M059J (cell line): ENCODE measurements at regions not wholly inside any gene's neighbourhood (a gene's known extent, or its start where the extent isn't known, plus 50 kb on each side); places are given as distances from the start of the nearest gene placed in this dataset.
"Not testable (repeated sequence)": the region's sequence is repeated elsewhere in the genome, so short reads cannot be mapped to it uniquely, and the experiment has no call there.

Source experiments
- DNase-seq: peaks from one replicate; pipeline ENCODE4 v3.0.0-alpha.2; 2012; ENCODE audit warnings: low read depth

DNA sequence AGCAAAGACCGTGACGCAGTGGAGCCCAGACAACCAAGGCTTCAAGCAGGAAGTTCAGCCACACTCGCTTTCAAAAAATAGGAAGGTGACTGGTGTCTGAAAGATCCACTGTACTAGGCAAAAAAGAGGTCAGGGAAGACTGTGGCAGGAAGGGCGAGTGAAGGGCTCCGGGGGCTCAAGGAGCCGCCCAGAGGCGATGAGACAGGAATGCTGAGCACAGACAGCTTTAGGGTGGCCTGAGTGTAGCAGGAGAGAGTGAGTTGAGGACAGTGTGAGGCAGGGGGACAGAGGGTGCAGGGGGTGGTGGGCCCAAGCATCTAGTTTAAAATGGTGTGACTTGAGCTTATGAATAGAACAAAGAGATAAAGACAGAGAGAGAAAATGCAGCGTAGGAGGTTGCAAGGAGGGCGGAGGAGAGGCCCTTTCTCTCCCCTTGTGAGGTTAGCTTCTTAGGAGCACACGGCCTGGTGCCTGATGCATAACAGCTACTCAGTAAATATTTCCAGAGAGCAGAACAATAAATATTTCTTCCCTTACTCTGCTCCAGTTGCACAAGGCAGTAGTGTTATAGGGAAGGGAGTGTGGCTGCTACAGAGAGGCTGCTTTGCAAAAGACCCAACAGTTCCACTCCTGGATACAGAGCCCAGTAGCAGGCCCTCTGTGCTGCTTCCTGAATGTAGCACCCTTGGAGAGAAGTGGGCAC, 789.7 kb upstream of the RAB6C start:
- no peak for DNase-seq

DNA sequence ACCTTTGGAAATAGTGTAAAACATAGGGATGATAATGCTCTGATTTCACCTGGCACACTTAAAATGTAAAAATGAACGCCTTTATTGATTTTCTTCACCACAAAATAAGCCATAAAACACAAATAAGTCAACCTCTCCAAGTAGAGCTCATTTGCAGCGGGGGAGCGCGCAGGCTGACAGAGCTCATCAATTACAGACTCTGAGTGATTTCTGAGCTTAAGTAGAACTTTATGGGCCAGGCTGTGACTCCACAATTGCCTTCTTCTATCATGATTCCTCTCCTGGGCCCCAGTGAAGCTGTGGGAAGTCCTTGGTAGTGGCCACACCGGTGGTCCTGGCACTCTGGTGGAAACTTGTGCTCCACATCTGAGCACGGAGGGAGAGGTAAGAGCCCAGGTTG, 789.0 kb upstream of the RAB6C start:
- no peak for DNase-seq

GRCh38 chr2:129191530-129191929, 787.9 kb upstream of the RAB6C start:
- DNase-seq = no peak

DNA sequence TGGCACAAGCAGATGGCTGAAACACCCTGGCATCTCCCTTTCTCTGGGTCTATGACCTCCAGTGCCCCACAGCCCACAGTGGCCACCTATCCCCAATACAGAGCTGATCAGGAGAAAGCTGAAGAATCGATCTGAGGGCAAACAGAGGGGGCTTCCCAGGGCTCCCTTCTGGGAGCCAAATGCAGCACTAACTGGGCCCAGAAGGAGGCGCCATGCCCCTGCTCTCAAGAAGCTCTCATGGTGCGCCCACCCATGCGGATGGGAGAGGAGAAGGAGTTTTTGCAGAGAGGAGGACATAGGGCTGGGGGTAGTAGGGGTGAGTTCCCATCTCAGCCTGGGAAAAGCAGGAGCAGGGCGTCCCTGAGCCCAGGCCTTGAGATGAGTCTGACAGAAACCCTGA, 787.3 kb upstream of the RAB6C start:
- DNase-seq = no peak

GRCh38 chr2:129192841-129193253, 786.6 kb upstream of the RAB6C start:
- DNase-seq = no peak

DNA sequence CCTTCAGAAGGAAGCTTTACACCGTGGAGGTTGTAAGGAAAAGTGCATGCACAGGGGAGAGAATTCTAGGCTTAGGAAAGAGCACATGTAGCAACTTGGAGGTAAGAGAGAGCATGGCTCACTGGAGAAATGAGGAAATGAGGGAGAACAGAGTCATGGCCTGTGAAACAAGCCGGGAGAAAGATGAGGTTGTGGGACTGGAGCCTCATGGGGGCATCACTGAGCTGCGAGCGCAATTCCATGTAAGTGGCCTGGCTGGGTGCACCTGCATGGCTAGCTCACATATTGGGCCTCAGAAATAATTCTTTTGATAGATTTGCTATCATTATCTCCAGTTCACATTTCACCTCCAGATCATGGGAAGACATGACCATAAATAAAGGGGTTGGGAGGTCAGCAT, 785.5 kb upstream of the RAB6C start:
- no peak for DNase-seq

DNA sequence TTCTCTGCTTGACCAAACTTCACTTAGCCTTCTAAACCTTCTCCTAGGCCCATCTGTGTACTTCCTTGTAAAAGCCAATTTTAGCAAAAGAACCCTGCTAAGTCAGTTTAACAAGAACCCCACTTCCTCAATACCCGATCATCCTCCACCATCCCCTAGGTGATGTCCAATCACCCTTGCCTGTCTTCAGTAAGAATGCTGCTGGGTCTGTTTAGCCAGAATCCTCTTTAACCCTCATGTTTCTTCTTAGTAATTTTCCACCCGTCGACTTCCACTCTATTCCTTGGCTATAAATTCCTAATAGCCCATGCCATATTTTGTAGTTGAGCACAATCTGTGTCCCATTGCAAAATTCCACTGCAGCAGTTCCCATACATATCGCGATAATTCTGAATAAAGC, 780.0 kb upstream of the RAB6C start:
- no peak for DNase-seq

DNA sequence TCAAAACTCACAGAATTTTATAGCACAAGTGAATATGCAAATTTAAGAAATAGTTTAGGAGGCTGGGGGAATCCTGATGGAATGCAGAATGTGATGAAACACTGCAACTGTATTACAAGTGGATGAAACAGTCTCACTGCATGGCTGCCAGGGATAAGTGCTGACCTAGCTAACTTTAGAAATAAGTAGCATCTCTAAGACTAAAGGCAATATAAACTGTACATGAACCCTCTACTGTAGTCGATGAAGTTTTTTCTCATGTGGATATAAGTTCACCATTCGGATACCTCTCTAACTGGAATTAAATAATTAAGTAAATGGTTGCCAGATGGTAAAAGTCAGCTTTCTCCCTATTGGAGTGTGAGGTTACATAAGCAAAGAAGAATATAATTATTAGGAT, 777.8 kb upstream of the RAB6C start:
- DNase-seq = no peak

DNA sequence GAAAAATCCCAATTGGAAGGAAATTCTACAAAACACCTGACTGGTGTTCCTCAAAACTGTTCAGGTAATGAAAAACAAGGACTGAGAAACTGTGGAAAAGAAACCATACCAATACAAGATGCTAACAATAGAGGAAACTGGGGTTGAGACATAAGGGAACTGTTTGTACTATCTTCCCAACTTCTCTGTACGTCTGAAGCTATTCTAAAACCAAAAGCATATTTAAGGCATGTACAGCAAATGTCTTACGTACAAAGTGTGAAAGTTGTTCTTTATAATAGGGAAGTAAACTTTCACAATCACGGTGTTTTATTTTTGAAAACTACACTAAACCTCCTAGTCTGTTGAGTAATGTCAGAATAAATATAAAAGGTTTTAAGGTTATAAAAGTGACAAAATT, 776.1 kb upstream of the RAB6C start:
- no peak for DNase-seq

GRCh38 chr2:129204581-129204980, 774.9 kb upstream of the RAB6C start:
- DNase-seq = not testable (repeated sequence)

- no peak for DNase-seq
Measured at GRCh38 chr2:129205176-129205575, 774.3 kb upstream of the RAB6C start.

GRCh38 chr2:129205766-129206165, 773.7 kb upstream of the RAB6C start:
- DNase-seq = no peak

DNA sequence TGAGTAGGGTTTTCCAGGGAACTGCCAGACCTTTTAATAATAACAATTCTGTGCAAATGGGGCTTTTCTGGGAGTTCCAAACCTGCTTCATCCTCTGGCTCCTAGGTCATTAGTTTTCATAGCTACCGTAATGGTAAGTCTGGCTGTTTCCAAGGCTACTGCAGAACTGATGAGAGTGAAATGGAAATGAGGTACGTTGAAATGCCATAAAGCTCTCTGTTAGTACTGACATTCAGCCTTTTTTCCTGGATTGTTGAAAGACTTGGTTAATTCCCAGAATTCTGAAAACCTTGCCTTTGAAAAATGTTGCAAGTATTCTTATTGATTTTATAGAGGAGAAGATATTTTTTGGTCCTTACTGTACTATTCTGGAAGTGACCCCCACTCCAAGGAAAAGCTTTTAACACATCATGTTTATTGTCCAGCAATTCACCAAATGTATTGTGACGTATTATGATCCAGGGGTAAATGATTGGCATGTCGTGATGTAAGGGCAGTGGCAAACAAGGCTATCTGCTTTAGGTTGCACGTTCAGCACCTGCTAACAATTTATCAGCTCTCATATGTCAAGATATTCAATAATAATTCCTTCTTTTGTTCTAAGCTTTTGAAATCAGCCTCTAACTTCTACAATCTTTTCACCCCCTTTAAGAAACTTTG, 767.0 kb upstream of the RAB6C start:
- DNase-seq = no peak

DNA sequence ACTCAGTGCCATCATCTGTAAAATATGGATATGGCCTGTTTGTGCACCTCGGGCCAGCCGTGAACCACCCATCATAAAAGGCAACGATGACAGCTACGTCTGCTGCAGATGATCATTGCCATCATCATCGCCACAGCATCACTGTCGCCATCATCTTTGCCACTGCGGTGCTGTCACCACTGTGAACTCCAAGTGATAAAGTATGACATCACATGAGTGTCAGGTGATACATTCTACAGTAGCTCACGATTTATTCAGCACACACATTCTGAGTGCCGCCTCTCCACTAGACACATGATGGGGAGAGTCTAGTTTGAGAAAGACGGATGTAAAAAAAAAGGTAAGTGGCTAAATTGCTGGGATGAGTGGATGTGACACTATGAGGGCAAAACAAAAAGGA, 755.4 kb upstream of the RAB6C start:
- no peak for DNase-seq

DNA sequence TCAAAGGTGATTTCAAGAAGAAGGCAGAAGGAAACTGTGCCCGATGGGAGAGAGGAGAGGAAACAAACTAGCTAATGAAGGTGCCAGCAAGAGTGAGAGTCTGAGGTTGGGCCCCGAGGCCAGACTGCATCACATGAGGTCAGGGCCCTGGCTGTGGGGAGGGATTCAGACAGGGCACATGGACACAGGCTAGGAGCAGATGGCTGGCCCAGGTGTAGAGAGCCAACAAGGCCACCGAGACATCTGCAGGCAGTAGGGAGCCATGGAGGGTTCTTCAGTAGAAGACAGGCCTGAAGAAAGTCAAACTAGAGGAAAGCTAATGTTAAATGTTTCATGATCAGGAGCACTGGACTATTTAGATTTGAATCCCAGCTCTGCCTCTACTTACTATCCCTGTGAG, 755.0 kb upstream of the RAB6C start:
- no peak for DNase-seq

GRCh38 chr2:129229196-129229595, 750.3 kb upstream of the RAB6C start:
- no peak for DNase-seq

- no peak for DNase-seq
Measured at GRCh38 chr2:129229830-129230441, 749.5 kb upstream of the RAB6C start.

DNA sequence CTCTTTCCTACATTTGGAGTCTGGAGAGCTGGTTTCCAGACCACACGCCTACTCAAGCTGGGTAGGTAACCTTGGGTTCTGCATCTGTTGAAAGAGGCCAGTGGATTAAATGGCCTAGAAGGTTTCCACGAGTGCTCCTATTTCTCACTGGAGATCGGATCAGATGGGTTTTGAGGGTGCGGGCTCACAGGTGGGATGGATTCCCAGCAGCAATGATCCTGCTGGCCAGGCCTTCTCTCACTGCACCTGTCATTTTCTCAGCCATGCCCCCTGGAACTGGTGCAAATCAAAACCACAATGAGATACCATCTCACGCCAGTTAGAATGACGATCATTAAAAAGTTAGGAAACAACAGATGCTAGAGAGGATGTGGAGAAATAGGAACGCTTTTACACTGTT, 747.5 kb upstream of the RAB6C start:
- DNase-seq = no peak

DNA sequence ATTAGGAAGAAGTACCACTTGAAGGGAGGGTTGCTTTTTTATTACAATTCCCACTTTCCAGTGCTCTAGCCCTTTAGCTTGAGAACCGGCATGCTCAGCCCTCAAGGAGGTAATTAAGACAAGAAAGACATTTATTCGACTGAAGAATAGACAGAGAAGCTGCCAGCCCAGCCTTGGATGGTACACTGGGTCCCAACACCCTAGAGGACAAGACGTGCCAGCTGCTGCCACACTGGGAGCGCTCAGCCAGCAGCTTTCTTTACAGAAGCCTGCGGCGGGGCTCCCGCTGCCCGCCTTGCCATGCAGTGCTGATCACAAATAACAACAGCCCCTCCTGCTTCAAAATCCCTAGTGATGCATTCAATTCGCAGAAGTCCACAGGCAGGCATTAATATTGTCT, 746.3 kb upstream of the RAB6C start:
- no peak for DNase-seq

GRCh38 chr2:129233751-129234406, 745.6 kb upstream of the RAB6C start:
- DNase-seq = no peak

DNA sequence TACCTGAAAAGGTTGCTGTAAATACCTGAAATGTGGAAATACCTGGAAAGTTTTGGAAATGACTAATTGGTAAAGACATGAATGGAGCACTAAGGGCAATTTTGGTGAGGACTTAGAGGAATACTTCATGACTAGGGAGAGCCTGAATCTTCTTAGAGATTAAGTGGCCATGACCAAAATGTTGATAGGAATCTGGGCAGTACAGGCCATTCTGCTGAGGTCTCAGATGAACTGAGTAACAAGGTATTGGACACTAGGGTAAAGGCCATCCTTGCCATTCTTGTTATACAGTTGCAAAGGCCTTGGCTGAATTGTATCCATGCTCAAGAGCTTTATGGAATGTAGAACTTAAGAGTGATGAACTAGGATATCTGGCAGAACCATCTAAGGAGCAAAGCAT, 742.9 kb upstream of the RAB6C start:
- DNase-seq = no peak

DNA sequence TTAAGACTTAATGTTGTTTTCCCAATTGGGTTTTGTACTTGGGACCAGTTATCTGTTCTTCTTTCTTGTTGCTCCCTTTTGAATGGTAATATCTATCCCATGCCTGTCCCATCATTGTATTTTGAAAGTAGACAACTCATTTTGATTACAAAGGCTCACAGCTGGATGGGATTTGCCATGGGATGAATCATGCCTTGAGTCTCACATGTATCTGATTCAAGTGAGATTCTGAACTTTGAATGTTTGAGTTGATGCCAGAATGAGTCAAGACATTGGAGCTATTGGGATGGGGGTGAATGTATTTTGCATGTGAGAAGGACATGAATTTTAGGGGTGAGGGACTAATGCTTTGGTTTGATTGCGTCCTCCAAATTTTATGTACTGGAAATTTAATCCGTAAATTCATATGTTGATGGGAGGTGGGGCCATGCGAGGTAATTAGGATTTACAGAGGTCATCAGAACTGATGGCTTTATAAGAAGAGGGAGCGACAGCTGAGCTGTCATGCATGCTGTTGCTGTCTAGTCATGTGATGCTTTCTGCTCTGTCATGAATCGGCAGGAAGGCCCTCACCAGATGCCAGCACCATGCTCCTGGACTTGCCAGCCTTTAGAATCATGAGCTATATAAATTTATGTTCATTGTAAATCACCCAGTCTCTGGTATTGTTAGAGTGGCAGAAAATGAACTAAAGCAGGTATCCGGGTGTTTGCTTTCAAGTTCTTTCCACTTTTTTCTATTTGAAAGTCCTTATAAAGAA, 741.3 kb upstream of the RAB6C start:
- peak; percentile 10 for DNase-seq
